HEK293T (cell line): ENCODE measurements at regions not wholly inside any gene's neighbourhood (a gene's known extent, or its start where the extent isn't known, plus 50 kb on each side); places are given as distances from the start of the nearest gene placed in this dataset.

ENCODE experiments used
- BHLHE40 ChIP-seq: fragments of 450-650 bp; IDR thresholded peaks from 2 replicates; pipeline ENCODE4 v1.6.1; 2016; ENCODE audit warnings: mild to moderate bottlenecking, moderate library complexity, borderline replicate concordance
- CTBP1 ChIP-seq: fragments of 450-650 bp; IDR thresholded peaks from 2 replicates; pipeline ENCODE4 v1.6.1; 2016; ENCODE audit warnings: borderline replicate concordance
- FOXA1 ChIP-seq: fragments of 450-650 bp; IDR thresholded peaks from 2 replicates; pipeline ENCODE4 v1.6.1; 2016; ENCODE audit warnings: mild to moderate bottlenecking
- FOXK2 ChIP-seq: fragments of 450-650 bp; IDR thresholded peaks from 2 replicates; pipeline ENCODE4 v1.6.1; 2016; ENCODE audit warnings: mild to moderate bottlenecking
- FOXM1 ChIP-seq: fragments of 450-650 bp; IDR thresholded peaks from 2 replicates; pipeline ENCODE4 v1.6.1; 2017; ENCODE audit warnings: mild to moderate bottlenecking, borderline replicate concordance
- HDGF ChIP-seq: fragments of 450-650 bp; IDR thresholded peaks from 2 replicates; pipeline ENCODE4 v1.6.1; 2017; ENCODE audit warnings: antibody characterized with exemption, borderline replicate concordance
- PKNOX1 ChIP-seq: fragments of 450-650 bp; IDR thresholded peaks from 2 replicates; pipeline ENCODE4 v1.6.1; 2016
- SP1 ChIP-seq: fragments of 450-650 bp; IDR thresholded peaks from 2 replicates; pipeline ENCODE4 v1.6.1; 2017
- SUZ12 ChIP-seq: fragments of 450-650 bp; IDR thresholded peaks from 2 replicates; pipeline ENCODE4 v1.6.1; 2016; ENCODE audit warnings: mild to moderate bottlenecking
- TARDBP ChIP-seq: fragments of 450-650 bp; IDR thresholded peaks from 2 replicates; pipeline ENCODE4 v1.6.1; 2016

GRCh38 chr5:179422908-179423481 is 77.7 kb upstream of the ADAMTS2 start:
- TF ChIP-seq FOXM1 = no peak
- no peak for TF ChIP-seq CTBP1
- TF ChIP-seq SUZ12 = no peak
- no peak for TF ChIP-seq FOXK2
- no peak for TF ChIP-seq PKNOX1
- no peak for TF ChIP-seq SP1
- no peak for TF ChIP-seq HDGF
- no peak for TF ChIP-seq TARDBP
- no peak for TF ChIP-seq BHLHE40
- TF ChIP-seq FOXA1 = no peak
